GM19467 (cell line): ENCODE measurements at regions not wholly inside any gene's neighbourhood (a gene's known extent, or its start where the extent isn't known, plus 50 kb on each side); places are given as distances from the start of the nearest gene placed in this dataset.
"Not testable (repeated sequence)": the region's sequence is repeated elsewhere in the genome, so short reads cannot be mapped to it uniquely, and the experiment has no call there.

ENCODE experiments used
- ATAC-seq: cut with Tn5 transposase; IDR thresholded peaks from one replicate; pipeline ENCODE4 v1.9.1; 2021; ENCODE audit warnings: mild to moderate bottlenecking, moderate library complexity; ENCODE audit not compliant: unreplicated experiment

DNA sequence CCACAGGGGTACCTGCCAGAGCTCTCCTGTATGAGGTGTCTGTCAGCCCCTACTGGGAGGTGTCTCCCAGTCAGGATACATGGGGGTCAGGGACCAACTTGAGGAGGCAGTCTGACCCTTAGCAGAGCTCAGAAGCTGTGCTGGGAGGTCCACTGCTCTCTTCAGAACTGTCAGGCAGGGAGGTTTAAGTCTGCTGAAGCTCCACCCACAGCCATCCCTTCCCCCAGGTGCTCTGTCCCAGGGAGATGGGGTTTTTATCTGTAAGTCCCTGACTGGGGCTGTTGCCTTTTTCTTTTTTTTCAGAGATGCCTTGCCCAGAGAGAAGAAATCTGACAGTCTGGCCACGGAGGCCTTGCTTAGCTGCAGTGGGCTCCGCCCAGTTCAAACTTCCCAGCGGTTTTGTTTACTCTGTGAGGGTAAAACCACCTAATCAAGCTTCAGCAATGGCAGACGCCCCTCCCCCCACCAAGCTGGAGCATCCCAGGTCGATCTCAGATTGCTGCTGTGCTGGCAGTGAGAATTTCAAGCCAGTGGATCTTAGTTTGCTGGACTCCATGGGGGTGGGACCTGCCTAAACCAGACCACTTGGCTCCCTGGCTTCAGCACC is 118.5 kb upstream of the RADX start:
- not testable (repeated sequence) for ATAC-seq

DNA sequence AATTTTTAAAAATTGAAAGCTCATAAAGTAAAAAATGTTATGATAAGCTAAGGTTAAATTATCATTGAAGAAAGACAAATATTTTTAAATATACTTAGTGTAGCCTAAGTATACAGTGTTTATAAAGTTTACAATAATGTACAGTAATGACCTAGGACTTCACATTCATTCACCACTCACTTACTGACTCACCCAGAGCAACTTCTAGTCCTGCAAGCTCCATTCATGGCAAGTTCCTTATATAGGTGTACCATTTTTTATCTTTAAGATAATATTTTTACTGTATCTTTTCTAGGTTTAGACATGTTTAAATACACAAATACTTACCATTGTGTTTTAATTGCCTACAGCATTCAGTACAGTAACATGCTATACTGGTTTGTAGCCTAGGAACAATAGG is 112.3 kb upstream of the RADX start:
- no peak for ATAC-seq

DNA sequence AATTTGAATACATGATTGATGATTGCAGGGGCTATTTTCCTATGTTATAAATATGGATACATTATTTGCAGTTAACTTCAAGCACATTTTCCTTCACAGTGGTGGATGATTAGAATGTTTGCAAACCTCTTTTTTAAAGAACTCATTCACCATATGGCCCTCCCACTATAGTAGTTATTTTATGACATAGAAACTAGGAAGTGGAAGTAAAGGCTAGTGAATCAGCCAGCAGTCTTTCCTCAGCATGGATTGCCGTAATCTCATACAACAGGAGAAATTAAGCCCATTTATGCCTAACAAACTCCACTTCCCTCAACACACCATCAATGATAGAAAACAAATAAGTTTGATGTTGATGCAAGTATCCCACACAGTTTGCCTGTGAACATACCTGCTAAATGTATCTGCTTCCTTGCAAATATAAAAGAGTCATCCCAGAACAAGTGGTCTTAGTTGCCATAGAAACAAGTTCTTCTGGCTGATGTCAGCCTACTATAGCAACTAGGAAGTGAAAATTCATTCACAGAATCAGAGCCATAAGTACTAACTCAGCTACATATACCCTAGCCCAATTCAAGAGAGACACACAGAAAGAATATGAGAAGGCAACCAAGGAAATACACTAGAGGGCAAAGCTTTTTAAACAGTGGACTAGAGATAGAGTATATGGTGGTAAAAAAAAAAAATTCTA is 100.9 kb upstream of the RADX start:
- ATAC-seq = no peak
